NCI-H748 (cell line): ENCODE measurements at regions not wholly inside any gene's neighbourhood (a gene's known extent, or its start where the extent isn't known, plus 50 kb on each side); places are given as distances from the start of the nearest gene placed in this dataset.

Source experiments
- DNase-seq: peaks from one replicate; lab custom pipeline; 2025; ENCODE audit not compliant: unreplicated experiment; lab: John Stamatoyannopoulos, UW

GRCh38 chr4:52507774-52508173 lies 151.3 kb downstream of the USP46 start:
- peak; percentile 25 for DNase-seq

- DNase-seq: no peak
These were observed 148.0 kb downstream of the USP46 start for GRCh38 chr4:52510939-52511565.

- no peak for DNase-seq
These were observed 147.3 kb downstream of the USP46 start for GRCh38 chr4:52511825-52512224.

GRCh38 chr4:52512291-52512690 lies 146.8 kb downstream of the USP46 start:
- no peak for DNase-seq

- DNase-seq: peak; percentile 8
These were observed 137.0 kb downstream of the USP46 start for GRCh38 chr4:52522093-52522492.

GRCh38 chr4:52529983-52530382 lies 129.1 kb downstream of the USP46 start:
- no peak for DNase-seq

GRCh38 chr4:52535793-52536192 lies 123.3 kb downstream of the USP46 start:
- DNase-seq: no peak
